GM18511 (cell line): ENCODE measurements at regions not wholly inside any gene's neighbourhood (a gene's known extent, or its start where the extent isn't known, plus 50 kb on each side); places are given as distances from the start of the nearest gene placed in this dataset.
"Not testable (repeated sequence)": the region's sequence is repeated elsewhere in the genome, so short reads cannot be mapped to it uniquely, and the experiment has no call there.

ENCODE experiments used
- ATAC-seq: cut with Tn5 transposase; IDR thresholded peaks from one replicate; pipeline ENCODE4 v1.9.1; 2021; ENCODE audit warnings: mild to moderate bottlenecking, moderate library complexity; ENCODE audit not compliant: unreplicated experiment

GRCh38 chr5:105197531-105197930 lies 1634.9 kb upstream of the NUDT12 start:
- no peak for ATAC-seq

GRCh38 chr5:105195765-105196164 lies 1633.2 kb upstream of the NUDT12 start:
- ATAC-seq = no peak

- ATAC-seq = no peak
Measured at GRCh38 chr5:105172918-105173317, 1610.3 kb upstream of the NUDT12 start.

- no peak for ATAC-seq
Measured at GRCh38 chr5:105168806-105169205, 1606.2 kb upstream of the NUDT12 start.

- ATAC-seq = no peak
Measured at GRCh38 chr5:105167092-105167491, 1604.5 kb upstream of the NUDT12 start.

GRCh38 chr5:105163547-105163946 lies 1601.0 kb upstream of the NUDT12 start:
- no peak for ATAC-seq

GRCh38 chr5:105162557-105162956 lies 1600.0 kb upstream of the NUDT12 start:
- not testable (repeated sequence) for ATAC-seq

GRCh38 chr5:105158526-105158925 lies 1595.9 kb upstream of the NUDT12 start:
- ATAC-seq = no peak

- no peak for ATAC-seq
Measured at GRCh38 chr5:105150323-105150722, 1587.7 kb upstream of the NUDT12 start.

- no peak for ATAC-seq
Measured at GRCh38 chr5:105146867-105147266, 1584.3 kb upstream of the NUDT12 start.

- ATAC-seq = no peak
Measured at GRCh38 chr5:105145152-105145551, 1582.6 kb upstream of the NUDT12 start.

- no peak for ATAC-seq
Measured at GRCh38 chr5:105134328-105134727, 1571.7 kb upstream of the NUDT12 start.

- ATAC-seq = no peak
Measured at GRCh38 chr5:105133087-105133486, 1570.5 kb upstream of the NUDT12 start.

GRCh38 chr5:105132581-105132980 lies 1570.0 kb upstream of the NUDT12 start:
- ATAC-seq = no peak

- no peak for ATAC-seq
Measured at GRCh38 chr5:105131045-105131444, 1568.5 kb upstream of the NUDT12 start.

- no peak for ATAC-seq
Measured at GRCh38 chr5:105101577-105101976, 1539.0 kb upstream of the NUDT12 start.

- no peak for ATAC-seq
Measured at GRCh38 chr5:105088961-105089360, 1526.4 kb upstream of the NUDT12 start.

GRCh38 chr5:105088102-105088501 lies 1525.5 kb upstream of the NUDT12 start:
- no peak for ATAC-seq

GRCh38 chr5:105057893-105058292 lies 1495.3 kb upstream of the NUDT12 start:
- ATAC-seq = no peak

GRCh38 chr5:105057001-105057436 lies 1494.4 kb upstream of the NUDT12 start:
- no peak for ATAC-seq

GRCh38 chr5:105054406-105054805 lies 1491.8 kb upstream of the NUDT12 start:
- no peak for ATAC-seq

GRCh38 chr5:105042623-105043022 lies 1480.0 kb upstream of the NUDT12 start:
- no peak for ATAC-seq

GRCh38 chr5:105036814-105037213 lies 1474.2 kb upstream of the NUDT12 start:
- ATAC-seq = not testable (repeated sequence)

GRCh38 chr5:105034401-105034763 lies 1471.8 kb upstream of the NUDT12 start:
- ATAC-seq = no peak
